HEK293 (cell line): ENCODE measurements at regions not wholly inside any gene's neighbourhood (a gene's known extent, or its start where the extent isn't known, plus 50 kb on each side); places are given as distances from the start of the nearest gene placed in this dataset.

Experiments used
- CTCF ChIA-PET: fragments of 350-600 bp; formaldehyde crosslinking; extraction: SDS; loops from one replicate; lab custom pipeline; 2021; ENCODE audit warnings: antibody characterized with exemption; lab: Yijun Ruan, JAX
- POLR2A ChIA-PET: fragments of 300-600 bp; formaldehyde crosslinking; extraction: SDS; loops from one replicate; lab custom pipeline; 2020; ENCODE audit warnings: antibody characterized with exemption, inconsistent platforms; lab: Yijun Ruan, JAX
- H3K27ac ChIP-seq: fragments of 200-500 bp; sonication (Bioruptor generic); 2 replicates; pipeline ENCODE4 v1.5.1; 2014; ENCODE audit warnings: low read depth, low read length, control low read depth, inconsistent platforms; ENCODE audit errors: extremely low read depth
- H3K36me3 ChIP-seq, 2 experiments: fragments of 200-500 bp in 1 of 2; sonication (Bioruptor generic) in 1 of 2; 1 replicate in 1 of 2; 2 replicates in 1 of 2; pipeline ENCODE4 v1.5.1; 2014 to 2017; ENCODE audit warnings: inconsistent platforms in 2 of 2, low read length in 2 of 2; ENCODE audit not compliant: control insufficient read depth in 2 of 2, insufficient read depth in 1 of 2
- H3K4me1 ChIP-seq: fragments of 200-500 bp; sonication (Bioruptor generic); 2 replicates; pipeline ENCODE4 v1.5.1; 2014; ENCODE audit warnings: mild to moderate bottlenecking, low read length, inconsistent platforms; ENCODE audit not compliant: control insufficient read depth, insufficient read depth
- H3K4me3 ChIP-seq: 2 replicates; pipeline ENCODE4 v1.5.1; 2011; ENCODE audit warnings: low read depth, mild to moderate bottlenecking, control low read depth, low read length, moderate library complexity
- H3K9me3 ChIP-seq: fragments of 200-500 bp; sonication (Bioruptor generic); 2 replicates; pipeline ENCODE4 v1.5.1; 2014; ENCODE audit warnings: low read depth, low read length, inconsistent platforms; ENCODE audit not compliant: control insufficient read depth, insufficient read depth
- HOXA7 ChIP-seq: sonication (generic); formaldehyde crosslinking; IDR thresholded peaks from 2 replicates; pipeline ENCODE4 v1.8.1; 2022; ENCODE audit warnings: missing genetic modification reagents, borderline replicate concordance
- IKZF3 ChIP-seq: fragments of 450-650 bp; IDR thresholded peaks from 2 replicates; pipeline ENCODE4 v1.5.0; 2018; ENCODE audit warnings: missing biosample characterization, mild to moderate bottlenecking, missing genetic modification characterization, moderate library complexity
- REPIN1 ChIP-seq: fragments of 450-650 bp; formaldehyde crosslinking; IDR thresholded peaks from 2 replicates; pipeline ENCODE4 v1.5.1; 2017; ENCODE audit warnings: missing biosample characterization, missing genetic modification characterization, low read depth
- ZNF184 ChIP-seq: fragments of 450-650 bp; IDR thresholded peaks from 2 replicates; pipeline ENCODE4 v1.5.1; 2018; ENCODE audit warnings: missing biosample characterization, mild to moderate bottlenecking, missing genetic modification characterization
- ZNF211 ChIP-seq: fragments of 450-650 bp; formaldehyde crosslinking; IDR thresholded peaks from 2 replicates; pipeline ENCODE4 v1.5.1; 2016; ENCODE audit warnings: low read depth, missing biosample characterization, missing genetic modification characterization
- ZNF404 ChIP-seq: fragments of 450-650 bp; formaldehyde crosslinking; IDR thresholded peaks from 2 replicates; pipeline ENCODE4 v1.5.1; 2017; ENCODE audit warnings: missing biosample characterization, missing genetic modification characterization
- ZNF473 ChIP-seq: fragments of 450-650 bp; formaldehyde crosslinking; IDR thresholded peaks from 2 replicates; pipeline ENCODE4 v1.5.1; 2017; ENCODE audit warnings: missing biosample characterization, missing genetic modification characterization
- ZNF521 ChIP-seq: fragments of 450-650 bp; formaldehyde crosslinking; IDR thresholded peaks from 2 replicates; pipeline ENCODE4 v1.5.1; 2017; ENCODE audit warnings: missing biosample characterization, mild to moderate bottlenecking, missing genetic modification characterization
- ZNF548 ChIP-seq: fragments of 450-650 bp; formaldehyde crosslinking; IDR thresholded peaks from 2 replicates; pipeline ENCODE4 v1.5.1; 2016; ENCODE audit warnings: missing biosample characterization, missing genetic modification characterization
- ZNF776 ChIP-seq: fragments of 450-650 bp; formaldehyde crosslinking; IDR thresholded peaks from 2 replicates; pipeline ENCODE4 v1.5.0; 2017; ENCODE audit warnings: missing biosample characterization, missing genetic modification characterization, borderline replicate concordance
- ZNF830 ChIP-seq: fragments of 450-650 bp; IDR thresholded peaks from 2 replicates; pipeline ENCODE4 v1.5.0; 2018; ENCODE audit warnings: missing biosample characterization, missing genetic modification characterization, low read depth, mild to moderate bottlenecking, moderate library complexity
- TF ChIP-seq, protein P1 (sequence below): fragments of 450-650 bp; formaldehyde crosslinking; conservative IDR thresholded peaks from 2 replicates; pipeline ENCODE4 v1.5.1; 2016; ENCODE audit warnings: low read depth, missing biosample characterization, missing genetic modification characterization
- TF ChIP-seq, protein P2 (sequence below): fragments of 450-650 bp; formaldehyde crosslinking; IDR thresholded peaks from 2 replicates; pipeline ENCODE4 v1.5.1; 2016; ENCODE audit warnings: missing biosample characterization, missing genetic modification characterization
- TF ChIP-seq, protein P3 (sequence below): fragments of 450-650 bp; formaldehyde crosslinking; IDR thresholded peaks from 2 replicates; pipeline ENCODE4 v1.5.1; 2016; ENCODE audit warnings: missing biosample characterization, missing genetic modification characterization
- TF ChIP-seq, protein P4 (sequence below): fragments of 450-650 bp; formaldehyde crosslinking; IDR thresholded peaks from 2 replicates; pipeline ENCODE4 v1.5.1; 2016; ENCODE audit warnings: missing biosample characterization, missing genetic modification characterization
- TF ChIP-seq, protein P5 (sequence below): sonication (generic); formaldehyde crosslinking; IDR thresholded peaks from 2 replicates; pipeline ENCODE4 v1.8.1; 2022; ENCODE audit warnings: mild to moderate bottlenecking, moderate library complexity, missing genetic modification reagents
- TF ChIP-seq, protein P6 (sequence below): fragments of 450-650 bp; IDR thresholded peaks from 2 replicates; pipeline ENCODE4 v1.5.1; 2018; ENCODE audit warnings: missing biosample characterization, missing genetic modification characterization

DNA sequence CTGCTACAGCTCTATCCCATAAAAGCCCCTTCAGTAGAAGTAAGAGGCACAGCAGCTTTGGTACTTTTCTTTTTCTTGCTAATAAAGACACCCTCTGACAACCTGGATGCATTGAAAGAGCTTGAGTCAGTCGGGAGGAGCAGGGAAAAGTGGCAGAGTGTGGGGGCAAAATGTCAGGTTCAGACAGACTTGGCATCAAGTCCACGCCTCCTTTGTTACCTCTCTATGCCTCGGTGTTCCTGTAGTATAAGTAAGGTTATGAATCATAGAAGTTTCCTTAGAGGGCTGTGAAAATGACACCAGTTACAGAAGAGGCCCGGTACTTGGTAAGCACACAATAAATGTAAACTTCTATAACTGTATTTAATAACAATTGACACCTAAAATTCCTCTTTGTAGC, 133.9 kb downstream of the ESM1 start:
- TF ChIP-seq, protein P1, sequence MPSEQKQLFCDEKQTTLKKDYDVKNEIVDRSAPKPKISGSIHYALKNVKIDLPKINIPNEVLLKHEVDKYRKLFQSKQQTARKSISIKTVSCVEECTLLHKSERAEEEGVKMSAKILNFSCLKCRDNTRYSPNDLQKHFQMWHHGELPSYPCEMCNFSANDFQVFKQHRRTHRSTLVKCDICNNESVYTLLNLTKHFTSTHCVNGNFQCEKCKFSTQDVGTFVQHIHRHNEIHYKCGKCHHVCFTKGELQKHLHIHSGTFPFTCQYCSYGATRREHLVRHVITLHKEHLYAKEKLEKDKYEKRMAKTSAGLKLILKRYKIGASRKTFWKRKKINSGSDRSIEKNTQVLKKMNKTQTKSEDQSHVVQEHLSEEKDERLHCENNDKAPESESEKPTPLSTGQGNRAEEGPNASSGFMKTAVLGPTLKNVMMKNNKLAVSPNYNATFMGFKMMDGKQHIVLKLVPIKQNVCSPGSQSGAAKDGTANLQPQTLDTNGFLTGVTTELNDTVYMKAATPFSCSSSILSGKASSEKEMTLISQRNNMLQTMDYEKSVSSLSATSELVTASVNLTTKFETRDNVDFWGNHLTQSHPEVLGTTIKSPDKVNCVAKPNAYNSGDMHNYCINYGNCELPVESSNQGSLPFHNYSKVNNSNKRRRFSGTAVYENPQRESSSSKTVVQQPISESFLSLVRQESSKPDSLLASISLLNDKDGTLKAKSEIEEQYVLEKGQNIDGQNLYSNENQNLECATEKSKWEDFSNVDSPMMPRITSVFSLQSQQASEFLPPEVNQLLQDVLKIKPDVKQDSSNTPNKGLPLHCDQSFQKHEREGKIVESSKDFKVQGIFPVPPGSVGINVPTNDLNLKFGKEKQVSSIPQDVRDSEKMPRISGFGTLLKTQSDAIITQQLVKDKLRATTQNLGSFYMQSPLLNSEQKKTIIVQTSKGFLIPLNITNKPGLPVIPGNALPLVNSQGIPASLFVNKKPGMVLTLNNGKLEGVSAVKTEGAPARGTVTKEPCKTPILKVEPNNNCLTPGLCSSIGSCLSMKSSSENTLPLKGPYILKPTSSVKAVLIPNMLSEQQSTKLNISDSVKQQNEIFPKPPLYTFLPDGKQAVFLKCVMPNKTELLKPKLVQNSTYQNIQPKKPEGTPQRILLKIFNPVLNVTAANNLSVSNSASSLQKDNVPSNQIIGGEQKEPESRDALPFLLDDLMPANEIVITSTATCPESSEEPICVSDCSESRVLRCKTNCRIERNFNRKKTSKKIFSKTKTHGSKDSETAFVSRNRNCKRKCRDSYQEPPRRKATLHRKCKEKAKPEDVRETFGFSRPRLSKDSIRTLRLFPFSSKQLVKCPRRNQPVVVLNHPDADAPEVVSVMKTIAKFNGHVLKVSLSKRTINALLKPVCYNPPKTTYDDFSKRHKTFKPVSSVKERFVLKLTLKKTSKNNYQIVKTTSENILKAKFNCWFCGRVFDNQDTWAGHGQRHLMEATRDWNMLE (tag by site-specific recombination) = no peak
- TF ChIP-seq IKZF3 (tag by site-specific recombination) (no peak), ZNF776 (tag by site-specific recombination) (no peak), ZNF521 (tag by site-specific recombination) (no peak), REPIN1 (tag by site-specific recombination) (no peak), ZNF473 (tag by site-specific recombination) (no peak), HOXA7 (CRISPR knock-in tag) (no peak), ZNF404 (tag by site-specific recombination) (no peak), ZNF830 (no peak), ZNF548 (no peak), ZNF211 (tag by site-specific recombination) (no peak), ZNF184 (tag by site-specific recombination) (no peak)
- TF ChIP-seq, protein P2, sequence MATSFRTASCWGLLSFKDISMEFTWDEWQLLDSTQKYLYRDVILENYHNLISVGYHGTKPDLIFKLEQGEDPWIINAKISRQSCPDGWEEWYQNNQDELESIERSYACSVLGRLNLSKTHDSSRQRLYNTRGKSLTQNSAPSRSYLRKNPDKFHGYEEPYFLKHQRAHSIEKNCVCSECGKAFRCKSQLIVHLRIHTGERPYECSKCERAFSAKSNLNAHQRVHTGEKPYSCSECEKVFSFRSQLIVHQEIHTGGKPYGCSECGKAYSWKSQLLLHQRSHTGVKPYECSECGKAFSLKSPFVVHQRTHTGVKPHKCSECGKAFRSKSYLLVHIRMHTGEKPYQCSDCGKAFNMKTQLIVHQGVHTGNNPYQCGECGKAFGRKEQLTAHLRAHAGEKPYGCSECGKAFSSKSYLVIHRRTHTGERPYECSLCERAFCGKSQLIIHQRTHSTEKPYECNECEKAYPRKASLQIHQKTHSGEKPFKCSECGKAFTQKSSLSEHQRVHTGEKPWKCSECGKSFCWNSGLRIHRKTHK (tag by site-specific recombination) = no peak
- TF ChIP-seq, protein P3, sequence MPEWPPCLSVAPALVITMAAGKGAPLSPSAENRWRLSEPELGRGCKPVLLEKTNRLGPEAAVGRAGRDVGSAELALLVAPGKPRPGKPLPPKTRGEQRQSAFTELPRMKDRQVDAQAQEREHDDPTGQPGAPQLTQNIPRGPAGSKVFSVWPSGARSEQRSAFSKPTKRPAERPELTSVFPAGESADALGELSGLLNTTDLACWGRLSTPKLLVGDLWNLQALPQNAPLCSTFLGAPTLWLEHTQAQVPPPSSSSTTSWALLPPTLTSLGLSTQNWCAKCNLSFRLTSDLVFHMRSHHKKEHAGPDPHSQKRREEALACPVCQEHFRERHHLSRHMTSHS = no peak
- TF ChIP-seq, protein P4, sequence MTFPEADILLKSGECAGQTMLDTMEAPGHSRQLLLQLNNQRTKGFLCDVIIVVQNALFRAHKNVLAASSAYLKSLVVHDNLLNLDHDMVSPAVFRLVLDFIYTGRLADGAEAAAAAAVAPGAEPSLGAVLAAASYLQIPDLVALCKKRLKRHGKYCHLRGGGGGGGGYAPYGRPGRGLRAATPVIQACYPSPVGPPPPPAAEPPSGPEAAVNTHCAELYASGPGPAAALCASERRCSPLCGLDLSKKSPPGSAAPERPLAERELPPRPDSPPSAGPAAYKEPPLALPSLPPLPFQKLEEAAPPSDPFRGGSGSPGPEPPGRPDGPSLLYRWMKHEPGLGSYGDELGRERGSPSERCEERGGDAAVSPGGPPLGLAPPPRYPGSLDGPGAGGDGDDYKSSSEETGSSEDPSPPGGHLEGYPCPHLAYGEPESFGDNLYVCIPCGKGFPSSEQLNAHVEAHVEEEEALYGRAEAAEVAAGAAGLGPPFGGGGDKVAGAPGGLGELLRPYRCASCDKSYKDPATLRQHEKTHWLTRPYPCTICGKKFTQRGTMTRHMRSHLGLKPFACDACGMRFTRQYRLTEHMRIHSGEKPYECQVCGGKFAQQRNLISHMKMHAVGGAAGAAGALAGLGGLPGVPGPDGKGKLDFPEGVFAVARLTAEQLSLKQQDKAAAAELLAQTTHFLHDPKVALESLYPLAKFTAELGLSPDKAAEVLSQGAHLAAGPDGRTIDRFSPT = no peak
- TF ChIP-seq, protein P5, sequence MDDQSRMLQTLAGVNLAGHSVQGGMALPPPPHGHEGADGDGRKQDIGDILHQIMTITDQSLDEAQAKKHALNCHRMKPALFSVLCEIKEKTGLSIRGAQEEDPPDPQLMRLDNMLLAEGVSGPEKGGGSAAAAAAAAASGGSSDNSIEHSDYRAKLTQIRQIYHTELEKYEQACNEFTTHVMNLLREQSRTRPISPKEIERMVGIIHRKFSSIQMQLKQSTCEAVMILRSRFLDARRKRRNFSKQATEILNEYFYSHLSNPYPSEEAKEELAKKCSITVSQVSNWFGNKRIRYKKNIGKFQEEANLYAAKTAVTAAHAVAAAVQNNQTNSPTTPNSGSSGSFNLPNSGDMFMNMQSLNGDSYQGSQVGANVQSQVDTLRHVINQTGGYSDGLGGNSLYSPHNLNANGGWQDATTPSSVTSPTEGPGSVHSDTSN = no peak
- TF ChIP-seq, protein P6, sequence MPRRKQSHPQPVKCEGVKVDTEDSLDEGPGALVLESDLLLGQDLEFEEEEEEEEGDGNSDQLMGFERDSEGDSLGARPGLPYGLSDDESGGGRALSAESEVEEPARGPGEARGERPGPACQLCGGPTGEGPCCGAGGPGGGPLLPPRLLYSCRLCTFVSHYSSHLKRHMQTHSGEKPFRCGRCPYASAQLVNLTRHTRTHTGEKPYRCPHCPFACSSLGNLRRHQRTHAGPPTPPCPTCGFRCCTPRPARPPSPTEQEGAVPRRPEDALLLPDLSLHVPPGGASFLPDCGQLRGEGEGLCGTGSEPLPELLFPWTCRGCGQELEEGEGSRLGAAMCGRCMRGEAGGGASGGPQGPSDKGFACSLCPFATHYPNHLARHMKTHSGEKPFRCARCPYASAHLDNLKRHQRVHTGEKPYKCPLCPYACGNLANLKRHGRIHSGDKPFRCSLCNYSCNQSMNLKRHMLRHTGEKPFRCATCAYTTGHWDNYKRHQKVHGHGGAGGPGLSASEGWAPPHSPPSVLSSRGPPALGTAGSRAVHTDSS = no peak
- Histone ChIP-seq H3K27ac (no peak overlapping the region), H3K4me1 (0 out of 2 replicates have a peak, but pooled peaks cover 2% of the 10 kb centered on the region), H3K9me3 (no peaks in the 10 kb centered on the region), H3K4me3 (no peak overlapping the region), H3K36me3 (no peaks in the 10 kb centered on the region)
- CTCF ChIA-PET = interaction anchor here (0.7 to 5.3 kb wide), 6 partner anchors 16 to 362 kb away, joined by 3 to 25 read pairs (median 4); partner anchors contain the start of gene SNX18
- POLR2A ChIA-PET = no interaction called here
